Brain microvascular endothelial cell (primary cell): ENCODE measurements at regions not wholly inside any gene's neighbourhood (a gene's known extent, or its start where the extent isn't known, plus 50 kb on each side); places are given as distances from the start of the nearest gene placed in this dataset.

Source experiments
- DNase-seq: peaks from one replicate; pipeline ENCODE4 v3.0.0-alpha.2; 2020
- H3K27ac ChIP-seq: fragments of 250-450 bp; sonication (Bioruptor Pico); 2 replicates; pipeline ENCODE4 v1.5.1; 2020; ENCODE audit warnings: mild to moderate bottlenecking, moderate library complexity
- H3K27me3 ChIP-seq: fragments of 250-450 bp; sonication (Bioruptor Pico); replicated peaks from 2 replicates; pipeline ENCODE4 v1.5.1; 2020; ENCODE audit warnings: mild to moderate bottlenecking
- H3K36me3 ChIP-seq: fragments of 250-450 bp; sonication (Bioruptor Pico); replicated peaks from 2 replicates; pipeline ENCODE4 v1.5.1; 2020; ENCODE audit warnings: mild to moderate bottlenecking
- H3K4me3 ChIP-seq: 2 replicates; pipeline ENCODE4 v1.5.1; 2011; ENCODE audit warnings: low read depth, mild to moderate bottlenecking, control low read depth, low read length, moderate library complexity
- CTCF ChIP-seq: IDR thresholded peaks from 2 replicates; pipeline ENCODE4 v1.5.1; 2011; ENCODE audit warnings: low read depth, mild to moderate bottlenecking, moderate library complexity, low read length, control low read depth, inconsistent platforms; ENCODE audit errors: missing control alignments
- in situ Hi-C: cut with HindIII; loops from 2 replicates; pipeline ENCODE4 v1.10.0; 2017; ENCODE audit warnings: low sequenced_read_pairs, low pct_ligation_motif_present

- Histone ChIP-seq H3K36me3 (no peaks in the 10 kb centered on the region), H3K4me3 (no peak overlapping the region), H3K27me3 (no peaks in the 10 kb centered on the region), H3K27ac (no peak overlapping the region)
- TF ChIP-seq CTCF, result no peak
- in situ Hi-C loops, result no loop called here
- DNase-seq, result no peak
Observed at GRCh38 chr10:130368761-130369560, 232.8 kb downstream of the GLRX3 start.

- Histone ChIP-seq H3K36me3 (no peaks in the 10 kb centered on the region), H3K27ac (no peak overlapping the region), H3K27me3 (no peaks in the 10 kb centered on the region), H3K4me3 (no peak overlapping the region)
- TF ChIP-seq CTCF, result no peak
- in situ Hi-C loops, result no loop called here
- DNase-seq, result no peak
Observed at GRCh38 chr10:130369645-130370381, 233.6 kb downstream of the GLRX3 start.

- Histone ChIP-seq H3K27ac (no peak overlapping the region), H3K4me3 (no peak overlapping the region), H3K36me3 (no peaks in the 10 kb centered on the region), H3K27me3 (no peaks in the 10 kb centered on the region)
- TF ChIP-seq CTCF, result no peak
- no peak for DNase-seq
- in situ Hi-C loops, result no loop called here
Observed at GRCh38 chr10:130370721-130371120, 234.5 kb downstream of the GLRX3 start.

- in situ Hi-C loops, result no loop called here
- no peaks in the 10 kb centered on the region for H3K36me3 ChIP-seq
- no peak for TF ChIP-seq CTCF
- H3K4me3 ChIP-seq, result no peak overlapping the region
- H3K27me3 ChIP-seq, result no peaks in the 10 kb centered on the region
- no peak overlapping the region for H3K27ac ChIP-seq
- DNase-seq, result no peak
Observed at GRCh38 chr10:130371156-130371555, 235.0 kb downstream of the GLRX3 start.

- no peaks in the 10 kb centered on the region for H3K36me3 ChIP-seq
- no peak for TF ChIP-seq CTCF
- no peak overlapping the region for H3K27ac ChIP-seq
- in situ Hi-C loops, result no loop called here
- no peaks in the 10 kb centered on the region for H3K27me3 ChIP-seq
- no peak for DNase-seq
- no peak overlapping the region for H3K4me3 ChIP-seq
Observed at GRCh38 chr10:130371666-130372065, 235.5 kb downstream of the GLRX3 start.
